Neural progenitor cell (in vitro differentiated cells): ENCODE measurements at regions not wholly inside any gene's neighbourhood (a gene's known extent, or its start where the extent isn't known, plus 50 kb on each side); places are given as distances from the start of the nearest gene placed in this dataset.
"Not testable (repeated sequence)": the region's sequence is repeated elsewhere in the genome, so short reads cannot be mapped to it uniquely, and the experiment has no call there.

Experiments
- DNase-seq: peaks from one replicate; pipeline ENCODE4 v3.0.0-alpha.2; 2016; ENCODE audit warnings: low spot score
- H2AFZ ChIP-seq: fragments of 200-600 bp; sonication (generic); replicated peaks from 2 replicates; pipeline ENCODE4 v1.6.1; 2016; ENCODE audit warnings: antibody characterized with exemption
- H3F3A ChIP-seq: fragments of 200-600 bp; sonication (generic); 2 replicates; pipeline ENCODE4 v1.6.1; 2016; ENCODE audit warnings: antibody characterized with exemption, low read depth
- H3K27ac ChIP-seq: fragments of 200-600 bp; sonication (generic); 2 replicates; pipeline ENCODE4 v1.5.1; 2016; ENCODE audit warnings: mild to moderate bottlenecking
- H3K27me3 ChIP-seq: fragments of 200-600 bp; sonication (generic); 2 replicates; pipeline ENCODE4 v1.6.1; 2016; ENCODE audit warnings: mild to moderate bottlenecking, moderate library complexity
- H3K36me3 ChIP-seq: fragments of 200-600 bp; sonication (generic); 2 replicates; pipeline ENCODE4 v1.5.1; 2016
- H3K4me1 ChIP-seq: fragments of 200-600 bp; sonication (generic); 2 replicates; pipeline ENCODE4 v1.6.1; 2016; ENCODE audit warnings: mixed run types
- H3K4me2 ChIP-seq: fragments of 200-600 bp; sonication (generic); 2 replicates; pipeline ENCODE4 v1.6.1; 2016
- H3K4me3 ChIP-seq: fragments of 200-600 bp; sonication (generic); 2 replicates; pipeline ENCODE4 v1.5.1; 2016
- H3K79me2 ChIP-seq: fragments of 200-600 bp; sonication (generic); 2 replicates; pipeline ENCODE4 v1.6.1; 2016; ENCODE audit warnings: low read depth
- H3K9ac ChIP-seq: fragments of 200-600 bp; sonication (generic); 2 replicates; pipeline ENCODE4 v1.6.1; 2016
- H3K9me3 ChIP-seq: fragments of 200-600 bp; sonication (generic); 2 replicates; pipeline ENCODE4 v1.5.1; 2016; ENCODE audit warnings: low read depth
- H4K20me1 ChIP-seq: fragments of 200-600 bp; sonication (generic); 2 replicates; pipeline ENCODE4 v1.6.1; 2016; ENCODE audit warnings: low read depth
- H3K27ac Mint-ChIP-seq: 3 replicates; pipeline ENCODE4 v1.8.0; 2021; ENCODE audit warnings: mixed read lengths
- H3K27me3 Mint-ChIP-seq: 2 replicates; pipeline ENCODE4 v1.8.0; 2022; ENCODE audit warnings: low read depth, mild to moderate bottlenecking, inconsistent platforms, moderate library complexity, mixed read lengths; ENCODE audit not compliant: insufficient read depth
- H3K36me3 Mint-ChIP-seq: 3 replicates; pipeline ENCODE4 v1.8.0; 2021; ENCODE audit warnings: mixed read lengths
- H3K4me1 Mint-ChIP-seq: 3 replicates; pipeline ENCODE4 v1.8.0; 2021; ENCODE audit warnings: mixed read lengths
- H3K4me3 Mint-ChIP-seq: 3 replicates; pipeline ENCODE4 v1.8.0; 2021; ENCODE audit warnings: mild to moderate bottlenecking, moderate library complexity, mixed read lengths
- H3K9me3 Mint-ChIP-seq: 3 replicates; pipeline ENCODE4 v1.8.0; 2020; ENCODE audit warnings: mixed read lengths
- CTCF ChIP-seq: fragments of 200-600 bp; sonication (generic); IDR thresholded peaks from 2 replicates; pipeline ENCODE4 v1.5.1; 2017; ENCODE audit warnings: antibody characterized with exemption, mild to moderate bottlenecking
- EZH2 ChIP-seq: fragments of 200-600 bp; sonication (generic); IDR thresholded peaks from 2 replicates; pipeline ENCODE4 v1.6.1; 2017; ENCODE audit warnings: antibody characterized with exemption, mild to moderate bottlenecking, moderate library complexity
- EZH2phosphoT487 ChIP-seq: fragments of 200-600 bp; sonication (generic); IDR thresholded peaks from 2 replicates; pipeline ENCODE4 v1.6.1; 2017; ENCODE audit warnings: antibody characterized with exemption

- H3K27me3 Mint-ChIP-seq, H3K9me3 Mint-ChIP-seq, H3K27me3 ChIP-seq, H3K27ac ChIP-seq, H3K9me3 ChIP-seq, H3K4me1 Mint-ChIP-seq, H3K27ac Mint-ChIP-seq, H3K9ac ChIP-seq, H3K36me3 ChIP-seq, H2AFZ ChIP-seq, H3K4me3 Mint-ChIP-seq, H3K4me3 ChIP-seq, H3K79me2 ChIP-seq, H3F3A ChIP-seq, DNase-seq, H3K36me3 Mint-ChIP-seq, H3K4me1 ChIP-seq, H4K20me1 ChIP-seq, H3K4me2 ChIP-seq: not testable (repeated sequence)
Observed at GRCh38 chr1:91207691-91208090, 185.9 kb upstream of the ZNF644 start.

- not testable (repeated sequence) for H3K4me3 ChIP-seq, H3K9ac ChIP-seq, H3K4me2 ChIP-seq, H3K27ac ChIP-seq, H3K36me3 Mint-ChIP-seq, H3K4me3 Mint-ChIP-seq, H2AFZ ChIP-seq, H3K27me3 Mint-ChIP-seq, H3K27me3 ChIP-seq, H3K9me3 Mint-ChIP-seq, H3K36me3 ChIP-seq, H3K79me2 ChIP-seq, H3K27ac Mint-ChIP-seq, H3K4me1 ChIP-seq, H4K20me1 ChIP-seq, H3K9me3 ChIP-seq, H3F3A ChIP-seq, H3K4me1 Mint-ChIP-seq, DNase-seq
Observed at GRCh38 chr1:91204150-91204549, 182.3 kb upstream of the ZNF644 start.

- Mint-ChIP-seq H3K27me3 (peaks cover 4% of the 10 kb centered on the region), H3K4me1 (peaks cover 2% of the 10 kb centered on the region), H3K9me3 (no peaks in the 10 kb centered on the region), H3K4me3 (no peak overlapping the region), H3K36me3 (no peaks in the 10 kb centered on the region), H3K27ac (no peak overlapping the region)
- Histone ChIP-seq H3K79me2 (no peaks in the 10 kb centered on the region), H3K9ac (no peak overlapping the region), H4K20me1 (no peaks in the 10 kb centered on the region), H3K27me3 (no peaks in the 10 kb centered on the region), H3K4me2 (no peak overlapping the region), H3F3A (no peaks in the 10 kb centered on the region), H3K27ac (no peak overlapping the region), H3K36me3 (no peaks in the 10 kb centered on the region), H3K4me1 (no peaks in the 10 kb centered on the region), H2AFZ (no peak overlapping the region), H3K9me3 (no peaks in the 10 kb centered on the region), H3K4me3 (no peak overlapping the region)
- no peak for TF ChIP-seq EZH2
- TF ChIP-seq EZH2phosphoT487 = no peak
- TF ChIP-seq CTCF = no peak
- DNase-seq = no peak
Observed at GRCh38 chr1:91201694-91202093, 179.9 kb upstream of the ZNF644 start.

- Histone ChIP-seq H3K27me3 (no peaks in the 10 kb centered on the region), H3K36me3 (no peaks in the 10 kb centered on the region), H3K9me3 (no peaks in the 10 kb centered on the region), H3F3A (no peaks in the 10 kb centered on the region), H3K9ac (no peak overlapping the region), H2AFZ (no peak overlapping the region), H3K79me2 (no peaks in the 10 kb centered on the region), H3K4me3 (no peak overlapping the region), H4K20me1 (no peaks in the 10 kb centered on the region), H3K4me1 (no peaks in the 10 kb centered on the region), H3K27ac (no peak overlapping the region), H3K4me2 (no peak overlapping the region)
- H3K27ac Mint-ChIP-seq = no peak overlapping the region
- no peak overlapping the region for H3K4me3 Mint-ChIP-seq
- H3K27me3 Mint-ChIP-seq = peaks cover 4% of the 10 kb centered on the region
- no peaks in the 10 kb centered on the region for H3K9me3 Mint-ChIP-seq
- H3K4me1 Mint-ChIP-seq = peaks cover 2% of the 10 kb centered on the region
- H3K36me3 Mint-ChIP-seq = no peaks in the 10 kb centered on the region
- no peak for DNase-seq
- TF ChIP-seq CTCF = no peak
- TF ChIP-seq EZH2phosphoT487 = no peak
- TF ChIP-seq EZH2 = no peak
Observed at GRCh38 chr1:91201176-91201575, 179.3 kb upstream of the ZNF644 start.
